Tibial nerve (tissue), 4 donors: ENCODE measurements at regions not wholly inside any gene's neighbourhood (a gene's known extent, or its start where the extent isn't known, plus 50 kb on each side); places are given as distances from the start of the nearest gene placed in this dataset.

Experiments
- DNase-seq, 2 donors: peaks; one replicate each; pipeline ENCODE4 v3.0.0-alpha.2; 2019; ENCODE audit warnings: low spot score in 2 of 2
- H3K27ac ChIP-seq, 4 donors: fragments of 200-600 bp; sonication (generic) in 3 of 4; one replicate each; pipeline ENCODE4 v1.5.1; 2017 to 2019; ENCODE audit warnings: mild to moderate bottlenecking in 1 of 4
- H3K27me3 ChIP-seq, 2 donors: fragments of 200-600 bp; sonication (generic) in 1 of 2; one replicate each; pipeline versions ENCODE4 v1.5.1 to v1.6.0; 2017 to 2019
- H3K36me3 ChIP-seq, 3 donors: fragments of 200-600 bp; sonication (generic); one replicate each; pipeline ENCODE4 v1.5.1; 2018 to 2019
- H3K4me1 ChIP-seq, 4 donors: fragments of 200-600 bp; sonication (generic) in 3 of 4; one replicate each; pipeline ENCODE4 v1.5.1; 2017 to 2019
- H3K4me3 ChIP-seq, 4 donors: fragments of 200-600 bp; sonication (generic) in 3 of 4; one replicate each; pipeline ENCODE4 v1.5.1; 2017 to 2019; ENCODE audit warnings: mild to moderate bottlenecking in 1 of 4, moderate library complexity in 1 of 4
- H3K9me3 ChIP-seq, 4 donors: fragments of 200-600 bp; sonication (generic) in 3 of 4; one replicate each; pipeline ENCODE4 v1.5.1; 2017 to 2019
- EP300 ChIP-seq, 2 donors: sonication (generic); formaldehyde crosslinking; IDR thresholded peaks; one replicate each; pipeline ENCODE4 v1.6.1; 2017; ENCODE audit warnings: antibody characterized with exemption in 2 of 2, mild to moderate bottlenecking in 1 of 2
- POLR2A ChIP-seq, 2 donors: fragments of 450-650 bp; IDR thresholded peaks; one replicate each; pipeline ENCODE4 v1.6.1; 2017; ENCODE audit warnings: antibody characterized with exemption in 2 of 2, mild to moderate bottlenecking in 2 of 2, moderate library complexity in 2 of 2
- WGBS, 2 donors: methylation state at CpG; one replicate each; pipeline ENCODE4 v1.1.5; 2018; 5-methylcytosine and 5-hydroxymethylcytosine counted together
- TF ChIP-seq, protein P1 (sequence below), 5 experiments: fragments of 200-600 bp in 3 of 5; fragments of 450-650 bp in 2 of 5; sonication (generic) in 3 of 5; IDR thresholded peaks; one replicate each; pipeline ENCODE4 v1.5.1; 2016 to 2019; ENCODE audit warnings: antibody characterized with exemption in 5 of 5, mild to moderate bottlenecking in 3 of 5, moderate library complexity in 2 of 5

GRCh38 chr1:240033406-240033805 is 58.3 kb upstream of the FMN2 start:
- H3K4me1 ChIP-seq = no peaks in the 10 kb centered on the region
- TF ChIP-seq POLR2A (IDR thresholded peaks at IDR 0.05) = no peak
- TF ChIP-seq, protein P1, sequence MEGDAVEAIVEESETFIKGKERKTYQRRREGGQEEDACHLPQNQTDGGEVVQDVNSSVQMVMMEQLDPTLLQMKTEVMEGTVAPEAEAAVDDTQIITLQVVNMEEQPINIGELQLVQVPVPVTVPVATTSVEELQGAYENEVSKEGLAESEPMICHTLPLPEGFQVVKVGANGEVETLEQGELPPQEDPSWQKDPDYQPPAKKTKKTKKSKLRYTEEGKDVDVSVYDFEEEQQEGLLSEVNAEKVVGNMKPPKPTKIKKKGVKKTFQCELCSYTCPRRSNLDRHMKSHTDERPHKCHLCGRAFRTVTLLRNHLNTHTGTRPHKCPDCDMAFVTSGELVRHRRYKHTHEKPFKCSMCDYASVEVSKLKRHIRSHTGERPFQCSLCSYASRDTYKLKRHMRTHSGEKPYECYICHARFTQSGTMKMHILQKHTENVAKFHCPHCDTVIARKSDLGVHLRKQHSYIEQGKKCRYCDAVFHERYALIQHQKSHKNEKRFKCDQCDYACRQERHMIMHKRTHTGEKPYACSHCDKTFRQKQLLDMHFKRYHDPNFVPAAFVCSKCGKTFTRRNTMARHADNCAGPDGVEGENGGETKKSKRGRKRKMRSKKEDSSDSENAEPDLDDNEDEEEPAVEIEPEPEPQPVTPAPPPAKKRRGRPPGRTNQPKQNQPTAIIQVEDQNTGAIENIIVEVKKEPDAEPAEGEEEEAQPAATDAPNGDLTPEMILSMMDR (IDR thresholded peaks at IDR 0.05) = no peak
- TF ChIP-seq EP300 (IDR thresholded peaks at IDR 0.05) = no peak
- no peak overlapping the region for H3K27ac ChIP-seq
- DNase-seq = no peak
- no peaks in the 10 kb centered on the region for H3K27me3 ChIP-seq
- H3K36me3 ChIP-seq = no peaks in the 10 kb centered on the region
- H3K9me3 ChIP-seq = peaks cover 0 to 2% (median 0%) of the 10 kb centered on the region in 4 donors
- H3K4me3 ChIP-seq = no peak overlapping the region
- WGBS, 2 donors = 65 to 67% methylated on average over 3 of the region's 3 CpGs

DNA sequence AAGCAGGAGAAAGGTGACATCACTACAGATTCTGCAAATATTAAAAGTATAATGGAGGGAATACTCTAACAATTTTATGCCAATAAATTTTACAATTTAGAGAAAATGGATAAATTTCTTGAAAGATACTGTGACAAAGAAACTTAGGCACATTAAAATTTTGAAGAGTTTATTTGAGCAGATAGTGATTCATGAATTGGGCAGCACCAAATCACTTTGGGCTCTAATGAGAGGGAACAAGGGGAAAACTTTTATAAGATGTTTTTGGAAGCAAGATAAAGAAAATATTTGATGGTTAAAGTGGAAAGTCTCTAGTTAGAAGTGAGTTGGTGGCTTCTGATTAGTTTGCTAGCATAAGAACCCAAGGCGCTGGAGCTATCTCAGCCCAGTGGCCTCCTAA is 55.2 kb upstream of the FMN2 start:
- Histone ChIP-seq H3K36me3 (no peaks in the 10 kb centered on the region), H3K4me1 (no peaks in the 10 kb centered on the region), H3K27me3 (no peaks in the 10 kb centered on the region), H3K9me3 (peaks cover 0 to 2% (median 0%) of the 10 kb centered on the region in 4 donors), H3K4me3 (no peak overlapping the region), H3K27ac (no peak overlapping the region)
- no peak for TF ChIP-seq POLR2A (IDR thresholded peaks at IDR 0.05)
- TF ChIP-seq, protein P1 (IDR thresholded peaks at IDR 0.05) = no peak
- no peak for TF ChIP-seq EP300 (IDR thresholded peaks at IDR 0.05)
- 92 to 97% methylated on average over 1 of the region's 1 CpG for WGBS, 2 donors
- DNase-seq = no peak
